HG03460 (cell line): ENCODE measurements at regions not wholly inside any gene's neighbourhood (a gene's known extent, or its start where the extent isn't known, plus 50 kb on each side); places are given as distances from the start of the nearest gene placed in this dataset.

Experiments
- ATAC-seq: cut with Tn5 transposase; IDR thresholded peaks from one replicate; pipeline ENCODE4 v1.9.1; 2021; ENCODE audit not compliant: unreplicated experiment

GRCh38 chr10:62453274-62453673 lies 79.1 kb downstream of the ZNF365 start:
- no peak for ATAC-seq

GRCh38 chr10:62454687-62455397 lies 80.7 kb downstream of the ZNF365 start:
- ATAC-seq = no peak

DNA sequence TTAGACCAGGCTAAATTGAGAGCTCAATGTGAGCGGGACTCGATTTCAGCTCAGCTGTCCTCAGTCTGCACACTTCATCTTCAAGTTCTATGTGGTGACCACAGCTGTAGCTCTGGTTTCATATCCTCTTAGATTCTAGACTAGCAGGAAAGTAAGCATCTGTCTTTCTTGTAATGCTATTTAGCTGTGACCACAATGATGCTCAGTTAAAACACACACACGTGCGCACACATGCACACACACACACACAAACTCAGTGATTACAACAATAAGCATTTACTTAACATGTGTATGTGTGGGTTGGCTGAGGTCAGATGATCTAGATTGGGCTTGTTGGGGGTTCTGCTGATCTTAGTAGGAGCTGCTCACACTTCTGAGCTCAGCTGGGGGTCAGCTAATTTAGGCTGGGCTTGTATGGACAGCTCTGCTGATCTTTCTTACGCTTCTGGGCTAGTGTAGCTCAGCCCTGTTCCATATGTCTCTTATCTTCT lies 82.5 kb downstream of the ZNF365 start:
- peak; percentile 99 for ATAC-seq

GRCh38 chr10:62457196-62457595 lies 83.0 kb downstream of the ZNF365 start:
- no peak for ATAC-seq

GRCh38 chr10:62457598-62457997 lies 83.4 kb downstream of the ZNF365 start:
- peak; percentile 34 for ATAC-seq

- ATAC-seq = no peak
These were observed 84.9 kb downstream of the ZNF365 start for GRCh38 chr10:62459072-62459471.

DNA sequence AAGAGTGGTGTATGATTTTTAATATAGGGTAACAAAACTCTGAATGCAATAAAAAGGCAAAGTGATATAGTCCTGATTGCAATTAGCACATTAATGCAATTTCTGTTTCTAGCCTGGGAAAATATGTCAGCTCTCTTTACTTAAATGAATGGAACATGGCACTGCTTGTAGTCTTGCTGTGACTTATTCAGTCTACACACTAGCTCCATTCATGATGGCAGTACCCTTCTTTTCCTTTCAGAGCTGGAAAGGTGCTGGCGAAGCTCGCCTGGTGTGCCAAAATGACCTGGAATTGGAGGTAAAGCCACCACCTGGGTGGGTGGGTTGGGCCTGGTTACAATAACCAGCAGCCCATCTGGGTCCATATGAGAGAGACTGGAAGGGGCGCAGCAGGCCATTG lies 85.3 kb downstream of the ZNF365 start:
- ATAC-seq = no peak

- no peak for ATAC-seq
These were observed 86.2 kb downstream of the ZNF365 start for GRCh38 chr10:62460393-62460792.

DNA sequence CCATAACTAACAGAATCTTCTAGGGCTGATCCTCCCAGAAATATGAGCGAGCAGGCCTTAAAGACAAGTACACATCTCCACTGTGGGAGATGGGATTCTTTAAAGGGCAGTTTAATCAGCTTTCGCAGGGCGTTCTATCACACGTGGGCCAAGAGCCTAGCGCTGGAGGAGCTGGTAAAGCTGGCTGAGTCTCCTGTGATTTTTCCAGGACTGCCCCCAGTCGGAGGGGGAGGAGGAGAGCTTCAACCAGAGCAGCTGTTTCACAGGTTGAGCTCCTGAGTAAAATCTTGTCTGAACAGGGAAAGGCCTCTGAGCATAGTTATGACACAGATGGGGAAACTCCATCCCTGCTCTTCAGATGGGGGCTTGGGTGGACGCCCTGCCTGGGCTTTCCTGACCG lies 87.0 kb downstream of the ZNF365 start:
- no peak for ATAC-seq

GRCh38 chr10:62462461-62462860 lies 88.3 kb downstream of the ZNF365 start:
- ATAC-seq = no peak

DNA sequence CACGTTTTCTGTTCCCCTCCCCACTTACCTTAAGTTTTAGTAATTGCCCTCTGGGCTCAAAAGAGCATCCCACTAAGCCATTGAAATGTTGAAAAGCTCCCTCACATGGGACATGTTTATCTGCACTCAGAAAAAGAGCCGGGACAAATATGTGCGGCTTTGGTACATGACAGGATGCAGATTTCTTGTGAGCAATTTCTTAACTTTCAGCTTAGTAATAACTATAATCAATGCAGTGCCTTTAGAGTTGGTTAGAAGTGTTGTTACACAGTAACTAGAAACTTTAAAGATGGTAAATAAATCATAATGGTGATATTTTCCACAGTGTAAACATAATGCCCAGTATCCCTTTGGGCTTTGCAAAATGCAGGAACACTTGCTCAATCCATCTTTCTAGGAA lies 89.2 kb downstream of the ZNF365 start:
- ATAC-seq = no peak

DNA sequence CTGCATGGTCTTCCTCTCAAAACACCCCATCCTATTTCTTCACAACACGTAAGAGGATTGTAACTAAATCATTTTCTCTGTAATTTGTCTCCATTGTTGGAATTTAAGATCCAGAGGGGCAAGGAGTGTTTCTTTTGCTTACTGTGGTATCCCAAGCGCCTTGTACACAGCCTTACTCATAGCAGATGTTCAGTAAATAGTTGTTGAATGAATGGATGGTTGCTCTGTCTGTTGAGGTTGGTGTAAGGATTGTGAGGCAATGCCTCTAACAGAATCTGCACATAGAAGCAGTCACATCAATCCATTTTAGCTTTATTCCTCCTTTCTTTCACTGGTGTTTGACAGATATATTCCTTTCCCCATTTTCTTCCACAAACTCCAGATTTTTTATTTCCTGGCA lies 90.1 kb downstream of the ZNF365 start:
- no peak for ATAC-seq

- no peak for ATAC-seq
These were observed 92.4 kb downstream of the ZNF365 start for GRCh38 chr10:62466590-62466989.

DNA sequence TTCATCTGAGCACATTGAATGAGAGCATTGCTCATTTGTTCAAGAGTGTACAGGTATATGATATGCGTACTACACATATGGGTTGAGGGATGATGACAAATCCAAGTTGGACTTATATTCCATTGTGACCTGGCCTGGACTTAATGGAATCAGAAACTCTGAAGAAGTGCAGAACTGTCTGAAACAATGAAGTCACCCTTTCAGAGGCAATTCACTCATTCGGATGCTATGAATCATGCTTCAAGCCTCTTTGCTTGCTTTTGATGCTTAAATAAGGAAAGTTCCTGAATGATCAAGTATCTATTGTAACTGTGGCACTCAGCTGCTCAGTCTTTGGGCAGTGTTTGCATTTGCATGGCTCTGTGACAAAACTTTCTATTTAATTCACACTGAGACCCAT lies 93.4 kb downstream of the ZNF365 start:
- no peak for ATAC-seq

GRCh38 chr10:62471711-62472110 lies 97.5 kb downstream of the ZNF365 start:
- ATAC-seq = no peak

DNA sequence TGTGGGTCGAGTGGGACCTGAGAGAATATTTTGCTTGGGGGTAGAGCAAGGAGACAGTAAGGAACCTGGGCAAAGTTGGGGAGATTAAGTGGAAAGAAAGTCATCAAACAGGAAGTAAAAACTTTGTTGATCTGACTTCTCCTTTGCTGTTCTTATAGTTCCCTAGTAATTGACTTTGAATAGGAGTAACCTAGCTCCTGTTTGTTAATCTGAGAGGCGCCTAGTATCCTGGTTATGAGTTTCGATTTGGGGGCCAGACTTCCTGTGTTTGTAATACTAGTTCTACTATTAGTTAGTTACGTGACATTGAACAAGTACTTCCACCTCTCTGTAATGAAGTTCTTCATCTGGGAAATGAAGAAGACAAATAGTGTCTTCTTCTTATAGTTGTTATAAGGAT lies 99.1 kb downstream of the ZNF365 start:
- ATAC-seq = no peak

DNA sequence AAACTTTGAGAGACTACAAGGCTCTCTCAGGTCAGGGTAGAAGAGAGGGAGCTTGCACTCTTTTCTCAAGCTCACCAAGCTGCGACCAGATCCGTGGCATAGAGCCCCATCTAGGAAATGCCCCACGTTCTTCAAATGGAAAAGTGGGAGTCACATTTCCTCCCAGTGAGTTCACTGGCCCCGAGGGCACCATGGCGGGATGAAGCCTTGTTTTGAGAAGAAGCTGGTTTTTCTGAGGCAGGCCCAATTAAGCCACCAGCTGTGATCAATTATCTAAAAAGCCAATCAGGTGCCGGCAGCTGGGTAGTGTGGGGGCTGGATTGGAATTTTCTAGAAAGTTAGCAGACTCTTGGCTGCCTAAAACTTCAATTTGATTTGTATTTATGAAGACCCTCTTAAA lies 101.4 kb downstream of the ZNF365 start:
- no peak for ATAC-seq

DNA sequence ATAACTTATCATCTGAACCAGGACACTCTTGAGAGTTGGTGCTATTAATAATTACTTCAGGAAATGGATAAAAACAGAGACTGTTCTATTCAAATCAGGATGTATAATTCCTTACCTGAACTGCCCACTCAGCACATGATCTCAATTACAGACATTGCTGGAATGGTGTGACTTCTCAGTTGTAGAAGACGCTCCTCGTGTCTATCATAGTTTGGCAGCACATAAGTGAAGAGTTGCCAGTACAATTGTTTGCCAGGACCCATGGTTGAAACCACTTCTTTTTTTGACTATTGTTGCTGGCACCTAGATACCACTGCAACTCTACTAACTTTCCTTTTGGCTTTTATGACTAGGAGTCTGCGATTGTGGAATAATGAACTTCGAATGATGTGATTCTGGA lies 105.4 kb downstream of the ZNF365 start:
- ATAC-seq = no peak

DNA sequence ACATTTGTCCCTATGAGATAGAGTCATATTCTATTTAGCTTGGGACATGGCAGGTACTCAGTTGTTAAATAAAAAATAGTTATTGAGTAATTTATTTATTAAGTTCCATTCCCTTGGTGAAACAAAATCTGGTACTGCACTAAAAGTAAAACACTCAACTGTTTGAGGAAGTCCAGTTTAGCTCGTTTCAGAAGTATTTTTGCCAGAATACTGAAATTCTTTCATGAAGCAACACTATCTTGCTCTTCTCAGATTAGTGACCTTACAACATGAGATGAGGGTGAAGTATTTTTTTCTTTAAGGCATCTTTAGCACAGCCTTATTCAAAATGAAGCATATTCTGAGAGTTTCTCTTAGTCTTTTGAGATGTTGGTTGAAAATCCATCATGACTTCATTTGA lies 106.0 kb downstream of the ZNF365 start:
- no peak for ATAC-seq

GRCh38 chr10:62482581-62482980 lies 108.4 kb downstream of the ZNF365 start:
- no peak for ATAC-seq

DNA sequence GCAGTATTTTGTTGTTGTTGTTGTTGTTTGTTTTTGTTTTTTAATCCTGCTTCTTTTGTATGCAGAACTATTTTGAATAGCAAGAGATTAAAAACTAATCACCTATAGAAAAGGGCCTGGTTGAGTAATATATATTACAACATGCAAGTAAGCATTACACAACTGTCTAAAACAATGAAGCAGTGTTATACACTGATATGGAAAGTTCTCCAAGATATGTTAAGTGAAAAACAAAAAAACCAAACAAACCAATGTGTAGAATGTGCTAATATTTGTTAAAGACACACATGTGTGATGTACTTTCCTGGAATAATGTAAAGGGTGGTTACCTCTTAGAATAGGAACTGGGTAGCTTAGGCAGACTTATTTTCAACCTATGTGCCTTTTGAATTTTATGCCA lies 117.4 kb downstream of the ZNF365 start:
- no peak for ATAC-seq

GRCh38 chr10:62492012-62492869 lies 118.1 kb downstream of the ZNF365 start:
- peak; percentile 50 for ATAC-seq
